Transverse colon (tissue), 4 donors: ENCODE measurements at regions not wholly inside any gene's neighbourhood (a gene's known extent, or its start where the extent isn't known, plus 50 kb on each side); places are given as distances from the start of the nearest gene placed in this dataset.

ENCODE experiments used
- POLR2AphosphoS5 ChIP-seq, 3 donors: sonication (generic); formaldehyde crosslinking; IDR thresholded peaks; one replicate each; pipeline ENCODE4 v1.6.1; 2016; ENCODE audit warnings: antibody characterized with exemption in 3 of 3
- TF ChIP-seq, protein P1 (sequence below), 5 experiments: fragments of 200-600 bp in 3 of 5; fragments of 450-650 bp in 2 of 5; sonication (generic) in 3 of 5; IDR thresholded peaks; 1 replicate in 2 of 5; 2 replicates in 3 of 5; pipeline ENCODE4 v1.5.1; 2016 to 2017; ENCODE audit warnings: antibody characterized with exemption in 5 of 5, inconsistent platforms in 3 of 5, mild to moderate bottlenecking in 2 of 5, moderate library complexity in 1 of 5

DNA sequence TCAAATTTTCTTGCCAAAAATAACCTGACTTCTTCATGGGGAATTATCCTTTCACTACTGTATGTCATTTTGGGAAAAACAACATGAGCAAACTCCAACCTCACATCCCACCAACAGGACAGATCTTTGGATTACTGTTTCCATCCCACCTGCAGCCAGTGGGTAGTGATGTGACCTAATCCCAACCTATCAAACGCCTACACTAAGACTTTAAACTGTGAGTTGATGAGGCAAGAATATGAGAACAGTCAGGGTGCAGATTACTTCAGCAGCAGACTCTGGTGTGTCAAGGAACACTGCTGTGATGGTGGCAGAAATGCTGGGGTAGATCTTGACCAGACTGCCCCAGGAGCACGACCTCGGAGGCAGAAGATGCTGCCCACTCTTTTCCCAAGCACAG lies 293.2 kb downstream of the DUSP6 start:
- TF ChIP-seq, protein P1, sequence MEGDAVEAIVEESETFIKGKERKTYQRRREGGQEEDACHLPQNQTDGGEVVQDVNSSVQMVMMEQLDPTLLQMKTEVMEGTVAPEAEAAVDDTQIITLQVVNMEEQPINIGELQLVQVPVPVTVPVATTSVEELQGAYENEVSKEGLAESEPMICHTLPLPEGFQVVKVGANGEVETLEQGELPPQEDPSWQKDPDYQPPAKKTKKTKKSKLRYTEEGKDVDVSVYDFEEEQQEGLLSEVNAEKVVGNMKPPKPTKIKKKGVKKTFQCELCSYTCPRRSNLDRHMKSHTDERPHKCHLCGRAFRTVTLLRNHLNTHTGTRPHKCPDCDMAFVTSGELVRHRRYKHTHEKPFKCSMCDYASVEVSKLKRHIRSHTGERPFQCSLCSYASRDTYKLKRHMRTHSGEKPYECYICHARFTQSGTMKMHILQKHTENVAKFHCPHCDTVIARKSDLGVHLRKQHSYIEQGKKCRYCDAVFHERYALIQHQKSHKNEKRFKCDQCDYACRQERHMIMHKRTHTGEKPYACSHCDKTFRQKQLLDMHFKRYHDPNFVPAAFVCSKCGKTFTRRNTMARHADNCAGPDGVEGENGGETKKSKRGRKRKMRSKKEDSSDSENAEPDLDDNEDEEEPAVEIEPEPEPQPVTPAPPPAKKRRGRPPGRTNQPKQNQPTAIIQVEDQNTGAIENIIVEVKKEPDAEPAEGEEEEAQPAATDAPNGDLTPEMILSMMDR (IDR thresholded peaks at IDR 0.05), result no peak
- TF ChIP-seq POLR2AphosphoS5 (IDR thresholded peaks at IDR 0.05), result no peak
